Vagina (tissue), 2 donors: ENCODE measurements at regions not wholly inside any gene's neighbourhood (a gene's known extent, or its start where the extent isn't known, plus 50 kb on each side); places are given as distances from the start of the nearest gene placed in this dataset.

Source experiments
- POLR2A ChIP-seq, 2 donors: fragments of 450-650 bp; IDR thresholded peaks; one replicate each; pipeline ENCODE4 v1.6.1; 2017; ENCODE audit warnings: antibody characterized with exemption in 2 of 2, mild to moderate bottlenecking in 2 of 2, moderate library complexity in 2 of 2
- TF ChIP-seq, protein P1 (sequence below), 3 experiments: fragments of 450-650 bp in 2 of 3; fragments of 200-600 bp in 1 of 3; sonication (generic) in 1 of 3; IDR thresholded peaks; one replicate each; pipeline ENCODE4 v1.5.1; 2017 to 2019; ENCODE audit warnings: antibody characterized with exemption in 3 of 3, mild to moderate bottlenecking in 2 of 3, moderate library complexity in 2 of 3

DNA sequence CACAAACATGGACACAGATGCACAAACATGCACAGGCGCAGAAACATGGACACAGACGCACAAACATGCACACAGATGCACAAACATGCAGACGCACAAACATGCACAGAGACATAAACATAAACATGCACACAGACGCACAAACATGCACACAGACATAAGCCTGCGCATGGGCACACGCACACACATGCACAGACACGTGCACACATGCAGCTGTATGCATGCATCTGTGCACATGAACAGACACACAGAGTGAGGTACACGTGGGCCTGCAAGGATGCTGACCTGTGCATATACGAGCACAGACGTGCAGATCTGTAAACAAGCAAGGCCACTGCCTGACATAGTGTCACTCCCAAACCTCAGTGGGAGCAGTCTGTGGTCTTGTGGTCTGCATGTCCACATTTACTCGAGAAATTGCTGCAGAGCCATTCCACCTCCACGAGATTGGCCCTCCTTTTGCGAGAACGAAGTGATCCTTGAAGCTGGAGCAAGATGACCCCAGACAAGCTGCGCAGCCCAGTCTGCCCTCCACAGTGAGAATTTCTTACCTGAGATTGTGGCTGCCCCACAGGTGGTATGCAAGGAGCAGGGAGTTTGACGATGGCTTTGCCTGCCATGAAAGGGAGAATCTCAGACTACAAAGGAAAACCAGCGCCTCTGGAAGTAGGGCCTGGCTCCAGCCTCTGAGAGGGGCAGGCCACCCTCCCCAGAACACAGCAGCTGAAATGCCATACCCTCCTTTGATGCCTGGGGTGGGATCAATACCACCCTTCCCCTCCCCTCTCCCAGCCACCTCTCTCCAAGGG, 299.9 kb downstream of the BRD1 start:
- TF ChIP-seq, protein P1, sequence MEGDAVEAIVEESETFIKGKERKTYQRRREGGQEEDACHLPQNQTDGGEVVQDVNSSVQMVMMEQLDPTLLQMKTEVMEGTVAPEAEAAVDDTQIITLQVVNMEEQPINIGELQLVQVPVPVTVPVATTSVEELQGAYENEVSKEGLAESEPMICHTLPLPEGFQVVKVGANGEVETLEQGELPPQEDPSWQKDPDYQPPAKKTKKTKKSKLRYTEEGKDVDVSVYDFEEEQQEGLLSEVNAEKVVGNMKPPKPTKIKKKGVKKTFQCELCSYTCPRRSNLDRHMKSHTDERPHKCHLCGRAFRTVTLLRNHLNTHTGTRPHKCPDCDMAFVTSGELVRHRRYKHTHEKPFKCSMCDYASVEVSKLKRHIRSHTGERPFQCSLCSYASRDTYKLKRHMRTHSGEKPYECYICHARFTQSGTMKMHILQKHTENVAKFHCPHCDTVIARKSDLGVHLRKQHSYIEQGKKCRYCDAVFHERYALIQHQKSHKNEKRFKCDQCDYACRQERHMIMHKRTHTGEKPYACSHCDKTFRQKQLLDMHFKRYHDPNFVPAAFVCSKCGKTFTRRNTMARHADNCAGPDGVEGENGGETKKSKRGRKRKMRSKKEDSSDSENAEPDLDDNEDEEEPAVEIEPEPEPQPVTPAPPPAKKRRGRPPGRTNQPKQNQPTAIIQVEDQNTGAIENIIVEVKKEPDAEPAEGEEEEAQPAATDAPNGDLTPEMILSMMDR (IDR thresholded peaks at IDR 0.05): no peak
- TF ChIP-seq POLR2A (IDR thresholded peaks at IDR 0.05): no peak
